ENCODE measurements at regions not wholly inside any gene's neighbourhood (a gene's known extent, or its start where the extent isn't known, plus 50 kb on each side); places are given as distances from the start of the nearest gene placed in this dataset.

GRCh38 chr14:84433961-84434360 lies 1096.0 kb upstream of the FLRT2 start:
- TF ChIP-seq POLR2AphosphoS5 (IDR thresholded peaks at IDR 0.05; ENCODE audit: low read depth, low read length): no peak
- TF ChIP-seq POLR2A (IDR thresholded peaks at IDR 0.05; ENCODE audit: low read depth, low read length): no peak
- TF ChIP-seq SPI1 (IDR thresholded peaks at IDR 0.05; ENCODE audit: low read depth, low read length): no peak
- no peak for TF ChIP-seq TAF1 (IDR thresholded peaks at IDR 0.05; ENCODE audit: low read depth, low read length)

Data from GM12891 (cell line).